AG04449 (cell line): ENCODE measurements at regions not wholly inside any gene's neighbourhood (a gene's known extent, or its start where the extent isn't known, plus 50 kb on each side); places are given as distances from the start of the nearest gene placed in this dataset.

Experiments
- CTCF ChIA-PET: fragments of 350-600 bp; formaldehyde crosslinking; extraction: SDS; loops from one replicate; lab custom pipeline; 2021; ENCODE audit warnings: antibody characterized with exemption; lab: Yijun Ruan, JAX
- POLR2A ChIA-PET: fragments of 400-600, 350-600 bp; formaldehyde crosslinking; extraction: SDS; loops from one replicate; lab custom pipeline; 2020; ENCODE audit warnings: antibody characterized with exemption, inconsistent platforms; lab: Yijun Ruan, JAX
- DNase-seq: peaks from one replicate; pipeline ENCODE4 v3.0.0-alpha.2; 2010; ENCODE audit warnings: low read depth, low spot score
- H3K4me3 ChIP-seq: 2 replicates; pipeline ENCODE4 v1.5.1; 2011; ENCODE audit warnings: low read depth, mild to moderate bottlenecking, control low read depth, low read length
- TF ChIP-seq, protein P1 (sequence below): IDR thresholded peaks from one replicate; pipeline ENCODE4 v1.5.1; 2011; ENCODE audit warnings: mild to moderate bottlenecking, moderate library complexity, low read length, control low read depth, inconsistent platforms; ENCODE audit not compliant: insufficient read depth; ENCODE audit errors: missing control alignments

DNA sequence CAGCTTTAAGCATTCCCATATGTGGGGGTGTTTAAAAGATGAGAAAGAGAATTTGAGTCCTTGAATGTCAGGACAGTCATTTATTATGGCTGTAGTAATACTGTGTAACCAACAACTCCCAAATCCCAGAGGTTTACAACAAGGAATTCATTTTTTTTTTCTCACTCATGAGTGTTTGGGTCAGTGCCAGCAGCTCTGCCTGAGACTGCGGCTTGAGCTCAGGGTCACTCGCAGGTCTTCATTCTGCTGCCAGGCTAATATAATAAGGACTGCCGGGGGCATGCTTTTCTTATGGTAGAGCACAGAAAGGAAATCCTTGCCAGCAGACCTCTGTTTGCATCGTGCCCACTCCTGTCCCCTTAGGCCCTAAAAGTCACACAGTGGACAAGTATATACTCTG lies 277.9 kb upstream of the LMCD1 start:
- H3K4me3 ChIP-seq, result no peak overlapping the region
- TF ChIP-seq, protein P1, sequence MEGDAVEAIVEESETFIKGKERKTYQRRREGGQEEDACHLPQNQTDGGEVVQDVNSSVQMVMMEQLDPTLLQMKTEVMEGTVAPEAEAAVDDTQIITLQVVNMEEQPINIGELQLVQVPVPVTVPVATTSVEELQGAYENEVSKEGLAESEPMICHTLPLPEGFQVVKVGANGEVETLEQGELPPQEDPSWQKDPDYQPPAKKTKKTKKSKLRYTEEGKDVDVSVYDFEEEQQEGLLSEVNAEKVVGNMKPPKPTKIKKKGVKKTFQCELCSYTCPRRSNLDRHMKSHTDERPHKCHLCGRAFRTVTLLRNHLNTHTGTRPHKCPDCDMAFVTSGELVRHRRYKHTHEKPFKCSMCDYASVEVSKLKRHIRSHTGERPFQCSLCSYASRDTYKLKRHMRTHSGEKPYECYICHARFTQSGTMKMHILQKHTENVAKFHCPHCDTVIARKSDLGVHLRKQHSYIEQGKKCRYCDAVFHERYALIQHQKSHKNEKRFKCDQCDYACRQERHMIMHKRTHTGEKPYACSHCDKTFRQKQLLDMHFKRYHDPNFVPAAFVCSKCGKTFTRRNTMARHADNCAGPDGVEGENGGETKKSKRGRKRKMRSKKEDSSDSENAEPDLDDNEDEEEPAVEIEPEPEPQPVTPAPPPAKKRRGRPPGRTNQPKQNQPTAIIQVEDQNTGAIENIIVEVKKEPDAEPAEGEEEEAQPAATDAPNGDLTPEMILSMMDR, result no peak
- no peak for DNase-seq
- ChIA-PET CTCF (interaction anchor here (3.5 kb wide), 1 partner anchor 15 kb away, joined by 17 read pairs; no protein-coding TSS in a partner anchor), POLR2A (no interaction called here)

DNA sequence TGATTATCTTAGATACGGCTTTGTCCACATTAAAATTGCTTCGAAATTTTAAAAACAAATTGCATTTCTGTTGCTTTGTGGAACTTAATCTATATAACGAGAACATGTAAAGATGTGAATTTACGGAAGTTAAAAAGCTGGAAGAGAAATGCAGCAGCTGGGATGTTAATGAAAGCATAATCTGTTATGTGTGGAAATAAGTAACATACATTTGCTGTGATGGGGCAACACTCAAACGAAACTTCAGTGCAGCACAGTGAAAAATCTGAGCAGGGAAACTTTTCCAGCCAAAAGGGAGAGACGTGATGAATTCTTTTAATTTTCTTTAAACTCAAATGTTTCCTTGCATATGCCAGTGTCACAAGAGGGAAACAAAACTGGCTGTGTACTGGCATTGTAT lies 276.7 kb upstream of the LMCD1 start:
- POLR2A ChIA-PET, result no interaction called here
- DNase-seq, result no peak
- no peak overlapping the region for H3K4me3 ChIP-seq
- TF ChIP-seq, protein P1, result no peak
- CTCF ChIA-PET, result interaction anchor here (3.5 kb wide), 1 partner anchor 14 kb away, joined by 17 read pairs; no protein-coding TSS in a partner anchor

DNA sequence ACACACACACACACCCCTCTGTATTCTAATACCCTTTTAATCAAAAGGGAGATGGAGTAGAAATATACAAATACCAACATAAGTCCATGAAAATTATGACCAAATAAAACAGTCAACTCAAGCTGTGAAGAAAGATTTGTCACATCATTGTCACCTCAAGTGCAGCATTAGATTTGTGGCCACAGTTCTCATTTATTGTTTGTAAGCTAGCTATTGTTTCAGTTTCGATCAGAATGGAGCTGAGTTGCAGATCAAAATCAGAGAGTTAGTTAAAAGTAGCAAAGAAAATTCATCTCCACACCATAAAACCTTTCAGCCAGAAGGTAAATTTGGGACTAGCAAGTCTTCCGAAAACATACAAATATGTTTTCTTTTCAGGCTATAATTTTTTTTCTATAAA lies 267.7 kb upstream of the LMCD1 start:
- CTCF ChIA-PET, result interaction anchor here (1.1 kb wide), 1 partner anchor 183 kb away, joined by 3 read pairs; no protein-coding TSS in a partner anchor
- H3K4me3 ChIP-seq, result no peak overlapping the region
- no peak for DNase-seq
- TF ChIP-seq, protein P1, result no peak
- POLR2A ChIA-PET, result no interaction called here

DNA sequence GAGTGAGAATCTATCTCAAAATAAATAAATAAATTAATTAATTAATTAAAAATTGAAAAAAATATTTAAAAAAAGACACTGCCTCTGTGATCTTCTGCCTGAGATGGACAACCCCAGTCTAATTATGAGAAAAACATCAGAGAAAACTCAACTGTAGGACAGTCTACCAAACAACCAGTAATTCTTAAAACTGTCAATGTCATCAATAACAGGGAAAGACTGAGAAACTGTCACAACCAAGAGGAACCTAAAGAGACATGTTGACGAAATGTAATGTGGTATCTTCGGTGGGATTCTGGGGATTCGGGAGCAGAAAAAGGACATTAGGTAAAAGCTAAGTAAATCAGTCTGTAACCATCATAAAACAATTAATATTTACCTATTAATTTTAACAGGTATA lies 265.4 kb upstream of the LMCD1 start:
- no peak for DNase-seq
- CTCF ChIA-PET, result no interaction called here
- POLR2A ChIA-PET, result no interaction called here
- no peak overlapping the region for H3K4me3 ChIP-seq
- TF ChIP-seq, protein P1, result no peak

DNA sequence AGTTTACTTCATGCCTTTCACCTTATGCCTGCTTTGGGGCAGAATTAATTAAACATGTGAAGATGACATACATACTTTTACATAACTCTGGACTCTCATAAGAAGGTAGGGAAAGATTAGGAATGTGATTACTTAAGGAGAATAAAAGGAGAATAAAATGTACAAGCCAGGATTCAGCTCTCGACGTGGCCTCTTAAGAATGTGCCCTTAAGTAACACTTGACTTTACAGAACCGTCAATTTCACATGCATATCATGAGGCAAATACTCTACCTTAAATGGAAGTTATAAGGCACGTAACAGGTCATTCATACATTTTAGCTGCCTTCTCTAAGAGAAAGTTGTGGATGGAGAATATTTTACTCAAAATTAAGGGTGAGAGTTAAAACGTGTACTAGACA lies 263.7 kb upstream of the LMCD1 start:
- no peak for DNase-seq
- ChIA-PET CTCF (interaction anchor here (0.9 to 5.8 kb wide), 9 partner anchors 8 to 180 kb away, joined by 3 to 47 read pairs (median 10); no protein-coding TSS in a partner anchor), POLR2A (no interaction called here)
- no peak overlapping the region for H3K4me3 ChIP-seq
- TF ChIP-seq, protein P1, result no peak

DNA sequence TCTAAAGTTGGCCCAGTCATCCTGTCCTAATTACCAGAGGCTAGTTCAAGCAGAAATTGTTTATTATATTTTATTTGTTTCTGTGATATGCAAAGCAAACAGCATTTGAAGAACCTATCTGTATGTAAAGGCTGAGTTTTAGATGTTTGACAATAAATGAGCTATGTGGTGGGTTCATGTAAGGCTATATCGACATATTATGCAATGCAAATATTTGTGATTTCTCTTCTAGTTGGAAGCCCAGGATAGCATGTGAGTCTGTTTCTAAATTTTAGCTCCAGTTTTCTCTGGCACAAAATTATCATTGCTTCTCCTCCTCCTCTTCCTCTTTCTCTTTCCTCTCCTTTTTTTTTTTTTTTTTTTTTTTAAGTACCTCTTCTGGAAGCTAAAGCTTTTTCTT lies 263.2 kb upstream of the LMCD1 start:
- ChIA-PET POLR2A (no interaction called here), CTCF (interaction anchor here (0.9 to 5.8 kb wide), 12 partner anchors 9 to 179 kb away, joined by 3 to 47 read pairs (median 8); no protein-coding TSS in a partner anchor)
- DNase-seq, result no peak
- H3K4me3 ChIP-seq, result no peak overlapping the region
- TF ChIP-seq, protein P1, result no peak
